Psoas muscle (tissue), 7 donors: ENCODE measurements at regions not wholly inside any gene's neighbourhood (a gene's known extent, or its start where the extent isn't known, plus 50 kb on each side); places are given as distances from the start of the nearest gene placed in this dataset.

Source experiments
- ATAC-seq, 4 donors: fragments of 200-7000 bp; cut with Tn5 transposase; one replicate each; pipeline ENCODE4 v1.9.1; 2020; ENCODE audit warnings: moderate library complexity in 3 of 4, mild to moderate bottlenecking in 2 of 4
- DNase-seq, 2 donors: peaks; one replicate each; pipeline ENCODE4 v3.0.0-alpha.2; 2020
- H3K27ac ChIP-seq: fragments of 200-600 bp; one replicate; pipeline ENCODE4 v1.8.0; 2022
- H3K27me3 ChIP-seq, 3 donors: fragments of 200-600 bp in 1 of 3; one replicate each; pipeline versions ENCODE4 v1.6.1 to v1.8.0; 2013 to 2022; ENCODE audit warnings: low read length in 2 of 3, mild to moderate bottlenecking in 2 of 3, moderate library complexity in 1 of 3; ENCODE audit not compliant: insufficient read depth in 3 of 3
- H3K36me3 ChIP-seq, 2 donors: fragments of 200-600 bp in 1 of 2; one replicate each; pipeline versions ENCODE4 v1.6.1 to v1.8.0; 2013 to 2022; ENCODE audit warnings: low read depth in 1 of 2, mild to moderate bottlenecking in 1 of 2, moderate library complexity in 1 of 2; ENCODE audit not compliant: insufficient read depth in 1 of 2
- H3K4me1 ChIP-seq: fragments of 200-600 bp; one replicate; pipeline ENCODE4 v1.8.0; 2022
- H3K4me3 ChIP-seq: fragments of 200-600 bp; one replicate; pipeline ENCODE4 v1.8.0; 2022; ENCODE audit warnings: mild to moderate bottlenecking
- H3K9me3 ChIP-seq: fragments of 200-600 bp; one replicate; pipeline ENCODE4 v1.8.0; 2022
- WGBS, 3 donors: extraction: QIAGEN DNeasy Blood & Tissue Kit; methylation state at CpG; one replicate each; pipeline versions ENCODE4 v1.1.6 to v1.1.7; 2013; 5-methylcytosine and 5-hydroxymethylcytosine counted together
- intact Hi-C, 2 donors: fragments of 100-400 bp; cut with DNase I; formaldehyde crosslinking; loops; one replicate each; pipeline versions ENCODE4 v1.11.0 to v1.14.2; 2022
- TF ChIP-seq, protein P1 (sequence below): fragments of 200-600 bp; IDR thresholded peaks from one replicate; pipeline ENCODE4 v1.8.0; 2022; ENCODE audit warnings: antibody characterized with exemption
- donor health status: healthy with polysubstance abuse.
- donor health status: DM: no; HTN: no; CAD: no; lungs with moderate emphysema.
- donor health status: Bipolar disorder and iron deficiency.
- donor health status: healthy.
- donor health status: DM: yes; HTN: yes; CAD: no.
- donor health status: DM: no; HTN: no; CAD: no.
- donor health status: DM: yes; HTN: yes; CAD: no.

- Histone ChIP-seq H3K9me3 (no peaks in the 10 kb centered on the region), H3K27me3 (no peaks in the 10 kb centered on the region), H3K36me3 (no peaks in the 10 kb centered on the region), H3K27ac (no peak overlapping the region), H3K4me1 (no peaks in the 10 kb centered on the region), H3K4me3 (no peak overlapping the region)
- WGBS, 3 donors, result 41 to 49% (median 46%) methylated on average over 2 of the region's 2 CpGs
- DNase-seq (no peak), ATAC-seq (no peak)
- TF ChIP-seq, protein P1, sequence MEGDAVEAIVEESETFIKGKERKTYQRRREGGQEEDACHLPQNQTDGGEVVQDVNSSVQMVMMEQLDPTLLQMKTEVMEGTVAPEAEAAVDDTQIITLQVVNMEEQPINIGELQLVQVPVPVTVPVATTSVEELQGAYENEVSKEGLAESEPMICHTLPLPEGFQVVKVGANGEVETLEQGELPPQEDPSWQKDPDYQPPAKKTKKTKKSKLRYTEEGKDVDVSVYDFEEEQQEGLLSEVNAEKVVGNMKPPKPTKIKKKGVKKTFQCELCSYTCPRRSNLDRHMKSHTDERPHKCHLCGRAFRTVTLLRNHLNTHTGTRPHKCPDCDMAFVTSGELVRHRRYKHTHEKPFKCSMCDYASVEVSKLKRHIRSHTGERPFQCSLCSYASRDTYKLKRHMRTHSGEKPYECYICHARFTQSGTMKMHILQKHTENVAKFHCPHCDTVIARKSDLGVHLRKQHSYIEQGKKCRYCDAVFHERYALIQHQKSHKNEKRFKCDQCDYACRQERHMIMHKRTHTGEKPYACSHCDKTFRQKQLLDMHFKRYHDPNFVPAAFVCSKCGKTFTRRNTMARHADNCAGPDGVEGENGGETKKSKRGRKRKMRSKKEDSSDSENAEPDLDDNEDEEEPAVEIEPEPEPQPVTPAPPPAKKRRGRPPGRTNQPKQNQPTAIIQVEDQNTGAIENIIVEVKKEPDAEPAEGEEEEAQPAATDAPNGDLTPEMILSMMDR, result no peak
- intact Hi-C loops, result no loop called here
Measured at GRCh38 chr4:136850446-136850845, 681.8 kb downstream of the PCDH18 start.

DNA sequence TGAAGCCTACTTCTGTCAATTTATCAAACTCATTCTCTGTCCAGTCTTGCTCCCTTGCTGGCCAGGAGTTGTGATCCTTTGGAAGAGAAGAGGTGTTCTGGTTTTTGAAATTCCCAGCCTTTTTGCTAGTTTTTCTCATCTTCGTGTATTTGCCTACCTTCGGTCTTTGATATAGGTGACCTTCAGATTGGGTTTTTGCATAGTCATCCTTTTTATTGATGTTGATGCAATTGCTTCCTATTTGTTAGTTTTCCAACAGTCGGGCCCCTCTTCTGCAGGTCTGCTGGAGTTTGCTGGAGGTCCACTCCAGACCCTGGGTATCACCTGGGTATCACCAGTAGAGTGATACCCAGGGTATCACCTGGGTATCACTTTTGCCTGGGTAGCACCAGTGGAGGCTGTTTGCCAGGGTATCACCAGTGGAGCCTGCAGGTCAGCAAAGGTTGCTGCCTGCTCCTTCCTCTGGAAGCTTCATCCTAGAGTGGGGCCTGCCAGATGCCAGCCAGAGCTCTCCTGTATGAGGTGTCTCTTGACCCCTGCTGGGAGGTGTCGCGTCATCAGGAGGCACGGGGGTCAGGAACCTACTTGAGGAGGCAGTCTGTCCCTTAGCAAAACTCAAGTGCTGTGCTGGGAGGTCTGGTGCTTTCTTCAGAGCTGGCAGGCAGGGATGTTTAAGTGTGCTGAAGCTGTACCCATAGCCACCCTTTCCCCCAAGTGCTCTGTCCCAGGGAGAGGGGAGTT is 684.2 kb downstream of the PCDH18 start:
- no peaks in the 10 kb centered on the region for H3K36me3 ChIP-seq
- 96 to 97% (median 97%) methylated on average over 6 of the region's 6 CpGs for WGBS, 3 donors
- H3K27me3 ChIP-seq, result no peaks in the 10 kb centered on the region
- intact Hi-C loops, result no loop called here
- H3K4me3 ChIP-seq, result no peak overlapping the region
- H3K9me3 ChIP-seq, result no peaks in the 10 kb centered on the region
- no peak overlapping the region for H3K27ac ChIP-seq
- TF ChIP-seq, protein P1, result no peak
- no peaks in the 10 kb centered on the region for H3K4me1 ChIP-seq
- no peak for ATAC-seq
- DNase-seq, result no peak

DNA sequence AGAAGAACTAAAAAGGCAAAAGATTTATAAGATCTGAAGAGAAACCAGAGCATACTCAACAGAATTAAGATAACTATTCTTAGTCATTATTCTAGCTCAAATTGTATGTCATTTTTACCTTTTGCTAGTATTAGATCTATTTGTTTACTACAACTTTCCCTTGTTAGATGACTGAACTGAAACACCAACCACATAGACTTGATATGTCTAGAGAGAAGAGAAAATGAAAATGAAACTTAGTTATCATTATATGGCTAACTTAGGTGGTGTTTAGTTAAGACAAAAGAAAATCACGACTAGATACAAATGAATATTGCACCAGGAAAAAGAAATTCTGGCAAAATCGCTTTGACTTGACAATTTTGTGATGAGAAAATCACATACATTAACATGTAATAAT is 690.8 kb downstream of the PCDH18 start:
- WGBS, 3 donors, result 83 to 88% (median 87%) methylated on average over 2 of the region's 2 CpGs

GRCh38 chr4:136838607-136839006 is 693.7 kb downstream of the PCDH18 start:
- Histone ChIP-seq H3K4me3 (no peak overlapping the region), H3K27ac (no peak overlapping the region), H3K27me3 (no peaks in the 10 kb centered on the region), H3K9me3 (no peaks in the 10 kb centered on the region), H3K36me3 (no peaks in the 10 kb centered on the region), H3K4me1 (no peaks in the 10 kb centered on the region)
- TF ChIP-seq, protein P1, result no peak
- DNase-seq (no peak), ATAC-seq (no peak)
- intact Hi-C loops, result no loop called here

More for the DNA sequence above, 690.8 kb downstream of the PCDH18 start:
- Histone ChIP-seq H3K36me3 (no peaks in the 10 kb centered on the region), H3K4me3 (no peak overlapping the region), H3K9me3 (no peaks in the 10 kb centered on the region), H3K27me3 (no peaks in the 10 kb centered on the region), H3K27ac (no peak overlapping the region), H3K4me1 (no peaks in the 10 kb centered on the region)
- TF ChIP-seq, protein P1, result no peak
- ATAC-seq (no peak), DNase-seq (no peak)
- intact Hi-C loops, result no loop called here

GRCh38 chr4:136831553-136831952 is 700.7 kb downstream of the PCDH18 start:
- Histone ChIP-seq H3K9me3 (no peaks in the 10 kb centered on the region), H3K4me3 (no peak overlapping the region), H3K4me1 (no peaks in the 10 kb centered on the region), H3K27me3 (no peaks in the 10 kb centered on the region), H3K36me3 (no peaks in the 10 kb centered on the region), H3K27ac (no peak overlapping the region)
- ATAC-seq (no peak), DNase-seq (no peak)
- intact Hi-C loops, result no loop called here
- WGBS, 3 donors, result 57 to 84% (median 69%) methylated on average over 3 of the region's 3 CpGs
- TF ChIP-seq, protein P1, result no peak
